Limb (tissue), 2 donors: ENCODE measurements at regions not wholly inside any gene's neighbourhood (a gene's known extent, or its start where the extent isn't known, plus 50 kb on each side); places are given as distances from the start of the nearest gene placed in this dataset.
"Not testable (repeated sequence)": the region's sequence is repeated elsewhere in the genome, so short reads cannot be mapped to it uniquely, and the experiment has no call there.

Experiments used
- DNase-seq, 2 donors: peaks; one replicate each; pipeline ENCODE4 v3.0.0-alpha.2; 2016; ENCODE audit errors: extremely low spot score in 2 of 2

DNA sequence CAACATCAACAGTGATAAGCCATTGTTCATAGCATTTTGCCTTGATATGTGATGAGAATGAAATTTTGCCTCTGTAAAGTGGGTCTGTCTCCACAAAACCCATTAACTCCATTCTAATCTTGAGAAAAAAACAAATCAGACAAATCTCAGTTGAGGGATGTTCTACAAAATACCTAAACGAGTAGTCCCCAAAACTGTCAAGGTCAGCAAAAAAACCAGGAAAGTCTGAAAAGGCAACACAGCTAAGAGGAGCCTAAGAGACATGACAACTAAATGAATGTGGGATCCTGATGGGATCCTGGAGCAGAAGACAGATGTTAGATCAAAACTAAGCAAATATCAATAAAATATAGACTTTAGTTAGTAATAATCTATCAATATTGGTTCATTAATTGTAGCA, 431.6 kb upstream of the SPTLC3 start:
- no peak for DNase-seq

DNA sequence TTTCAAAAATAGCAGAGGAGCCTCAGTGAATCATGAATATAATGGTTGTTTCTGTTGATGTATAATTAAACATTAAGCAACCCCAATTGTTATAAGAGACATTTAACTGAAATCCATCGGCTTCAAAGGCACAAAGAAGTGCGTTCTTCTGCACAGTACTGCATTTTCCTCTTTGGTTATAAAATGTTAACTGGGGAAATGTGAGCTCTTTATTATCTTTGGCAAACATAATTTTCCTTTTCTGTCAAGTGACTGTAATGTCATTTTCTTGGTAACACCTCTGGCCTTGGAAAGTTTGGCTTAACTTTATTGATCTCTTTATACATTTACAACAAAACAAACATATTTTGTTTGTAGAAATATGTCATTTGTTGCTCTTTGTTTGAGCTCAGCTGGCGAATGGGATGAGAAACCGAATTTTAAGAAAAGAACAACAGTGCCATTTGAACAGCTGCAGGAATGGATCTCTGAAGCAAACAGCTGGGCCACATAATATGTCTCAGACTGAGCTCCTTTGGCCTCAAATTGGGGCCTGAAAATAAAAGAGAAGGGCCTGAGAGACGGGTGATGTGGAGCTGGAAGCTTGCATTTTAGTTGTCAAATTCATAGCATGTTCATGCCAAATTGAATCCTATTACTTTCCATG, 427.0 kb upstream of the SPTLC3 start:
- peak in 1 of 2 donors; percentile 65 for DNase-seq

DNA sequence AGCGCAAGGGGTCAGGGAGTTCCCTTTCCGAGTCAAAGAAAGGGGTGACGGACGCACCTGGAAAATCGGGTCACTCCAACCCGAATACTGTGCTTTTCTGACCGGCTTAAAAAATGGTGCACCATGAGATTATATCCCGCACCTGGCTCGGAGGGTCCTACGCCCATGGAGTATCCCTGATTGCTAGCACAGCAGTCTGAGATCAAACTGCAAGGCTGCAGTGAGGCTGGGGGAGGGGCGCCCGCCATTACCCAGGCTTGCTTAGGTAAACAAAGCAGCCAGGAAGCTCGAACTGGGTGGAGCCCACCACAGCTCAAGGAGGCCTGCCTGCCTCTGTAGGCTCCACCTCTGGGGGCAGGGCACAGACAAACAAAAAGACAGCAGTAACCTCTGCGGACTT, 426.1 kb upstream of the SPTLC3 start:
- DNase-seq: not testable (repeated sequence)

DNA sequence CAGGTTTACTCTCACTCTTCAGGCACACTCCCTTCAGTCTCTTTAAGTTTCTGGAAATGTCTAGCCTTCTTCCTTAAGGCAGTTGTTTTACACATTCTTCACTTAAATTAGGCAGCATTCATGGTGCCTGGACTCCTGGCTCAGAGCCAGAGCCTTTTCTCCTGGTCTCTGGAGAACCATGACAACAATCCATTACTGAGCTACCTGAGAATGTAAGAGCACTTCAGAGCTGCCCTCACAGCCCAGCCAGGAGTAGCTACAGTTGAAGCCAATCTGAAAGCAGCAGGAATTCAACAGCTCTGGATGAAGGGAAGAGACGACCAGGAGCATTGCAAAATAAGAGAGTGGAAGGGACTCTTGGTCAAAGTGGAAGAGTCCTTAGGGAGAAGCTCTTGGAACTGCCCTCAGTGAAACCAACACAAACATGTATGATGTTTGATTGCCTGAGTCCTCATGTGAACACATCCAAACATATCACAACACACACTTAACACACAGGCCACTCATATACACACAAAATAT, 416.8 kb upstream of the SPTLC3 start:
- no peak for DNase-seq

DNA sequence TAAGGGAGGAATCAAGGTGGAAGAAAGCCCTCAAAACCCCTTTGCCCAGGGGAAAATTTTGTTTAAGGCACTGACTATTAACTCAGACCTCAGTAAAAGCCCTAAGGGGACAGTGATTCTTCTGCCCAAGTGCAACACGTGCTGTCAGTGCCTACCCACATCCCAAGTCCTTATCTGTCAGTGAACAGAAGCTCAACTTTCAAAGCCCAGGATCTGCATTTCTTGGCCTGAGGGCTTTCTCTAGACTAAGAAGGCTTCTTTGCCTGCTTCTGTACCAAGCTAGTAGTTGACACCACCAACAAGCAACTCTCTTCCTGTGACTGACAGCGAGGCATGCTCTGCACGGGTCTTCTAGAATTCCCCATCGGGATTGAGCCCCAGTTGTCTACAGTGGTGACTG, 416.0 kb upstream of the SPTLC3 start:
- no peak for DNase-seq

DNA sequence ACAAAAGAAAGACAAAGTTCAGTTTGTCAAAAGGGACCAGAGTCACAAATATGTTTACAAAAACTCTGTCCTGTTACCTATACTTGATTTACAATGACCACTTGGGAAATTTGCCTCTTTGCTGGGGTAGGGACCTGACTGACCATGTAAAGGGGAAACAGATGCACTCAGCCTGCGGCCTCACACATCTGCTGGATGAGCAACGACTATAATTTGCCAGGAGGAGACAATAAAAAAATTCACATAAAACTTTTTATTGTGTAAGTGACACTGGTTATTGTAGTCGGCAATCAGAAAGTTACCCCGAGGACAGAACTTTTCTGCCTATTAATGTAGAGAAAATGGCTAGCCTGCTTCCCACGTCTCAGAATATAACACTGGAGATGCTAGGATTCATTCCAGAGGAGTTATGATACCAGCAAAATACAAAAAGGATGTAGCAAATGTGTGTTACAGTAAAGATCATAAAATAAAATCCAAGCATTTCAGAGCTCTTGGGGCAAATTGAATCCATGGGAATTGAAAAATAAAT, 415.4 kb upstream of the SPTLC3 start:
- DNase-seq: no peak

DNA sequence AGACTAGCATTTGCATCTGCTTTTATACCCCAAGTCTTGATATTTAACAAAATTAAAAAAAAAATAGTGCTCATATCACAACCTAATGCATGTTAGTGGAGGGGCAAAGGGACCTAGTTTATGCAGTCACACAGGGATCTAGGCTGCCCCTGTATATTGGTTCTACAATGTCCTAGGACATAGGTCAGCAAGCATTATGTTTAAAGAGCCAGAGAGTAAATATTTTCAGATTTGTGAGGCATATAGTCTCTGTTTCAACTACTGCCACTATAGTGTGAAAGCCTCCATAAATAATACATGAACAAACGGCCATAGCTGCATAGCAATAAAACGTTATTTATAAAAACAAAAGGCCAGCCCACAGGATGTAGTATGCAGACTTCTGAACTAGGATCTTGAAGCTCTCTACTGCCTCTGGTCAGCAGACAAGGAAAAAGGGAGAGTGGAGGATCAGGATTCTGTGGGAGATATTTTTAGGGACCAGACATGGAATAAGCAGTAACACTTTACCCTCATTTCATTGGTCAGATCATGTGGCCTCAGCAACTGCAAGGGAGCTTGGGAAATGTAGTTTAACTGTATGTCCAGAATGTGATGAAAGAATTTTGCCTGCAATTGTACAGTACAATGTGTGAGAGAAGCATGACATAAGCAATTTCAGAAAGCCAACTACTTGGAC, 414.2 kb upstream of the SPTLC3 start:
- peak in 1 of 2 donors; percentile 67 for DNase-seq

DNA sequence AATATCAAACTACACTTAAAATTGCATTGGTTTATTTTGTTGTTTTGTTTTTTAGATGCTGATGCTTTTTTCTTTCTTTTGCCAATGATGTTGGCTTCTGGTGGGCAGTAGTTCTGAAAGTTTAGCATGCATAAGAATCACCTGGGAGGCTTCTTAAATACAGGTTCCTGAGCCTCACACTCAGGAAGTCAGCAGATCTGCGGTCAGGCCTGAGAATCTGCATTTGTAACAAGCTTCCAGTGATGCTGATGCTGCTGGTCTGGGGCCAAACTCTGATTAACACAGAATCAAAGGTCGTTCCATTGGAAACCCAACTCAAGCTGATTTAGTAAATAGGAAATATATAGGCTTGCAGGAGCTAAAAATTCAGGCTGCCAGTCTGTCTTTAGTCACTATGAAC, 412.9 kb upstream of the SPTLC3 start:
- no peak for DNase-seq

DNA sequence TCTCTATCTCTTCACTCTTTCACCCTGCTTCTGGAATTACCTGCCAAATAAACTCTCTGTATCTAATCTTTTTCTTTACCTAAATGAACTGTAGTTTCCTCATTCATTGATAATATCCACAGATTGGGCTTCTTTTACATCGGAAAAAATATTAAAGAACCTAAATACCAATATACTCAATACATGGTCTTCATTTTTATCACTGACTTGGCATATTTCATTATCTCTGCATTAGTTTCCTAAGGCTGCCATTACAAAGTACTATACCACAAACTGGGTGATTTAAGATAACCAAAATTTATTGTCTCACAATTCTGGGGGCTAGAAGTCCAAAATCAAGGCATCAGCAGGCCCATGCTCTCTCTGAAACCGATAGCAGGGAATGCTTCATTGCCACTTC, 411.9 kb upstream of the SPTLC3 start:
- DNase-seq: no peak

DNA sequence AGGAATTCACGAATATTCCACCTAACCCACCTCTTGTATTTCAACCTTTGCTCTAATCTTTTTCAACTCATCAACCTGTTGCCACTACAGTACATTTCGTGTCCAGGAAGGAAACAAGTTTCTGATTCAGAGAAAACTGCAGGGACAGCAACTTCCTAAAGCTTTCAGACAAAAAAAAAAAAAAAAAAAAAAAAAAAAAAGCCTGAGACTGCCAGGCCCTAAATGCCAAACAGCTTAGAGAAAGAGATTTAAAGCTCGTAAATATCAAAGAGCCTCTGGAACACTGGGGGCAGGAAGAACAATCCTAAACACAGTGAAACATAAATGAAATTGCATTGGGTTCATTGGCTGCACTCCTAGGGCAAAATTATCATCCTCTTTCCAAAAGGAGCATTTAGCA, 411.2 kb upstream of the SPTLC3 start:
- no peak for DNase-seq

DNA sequence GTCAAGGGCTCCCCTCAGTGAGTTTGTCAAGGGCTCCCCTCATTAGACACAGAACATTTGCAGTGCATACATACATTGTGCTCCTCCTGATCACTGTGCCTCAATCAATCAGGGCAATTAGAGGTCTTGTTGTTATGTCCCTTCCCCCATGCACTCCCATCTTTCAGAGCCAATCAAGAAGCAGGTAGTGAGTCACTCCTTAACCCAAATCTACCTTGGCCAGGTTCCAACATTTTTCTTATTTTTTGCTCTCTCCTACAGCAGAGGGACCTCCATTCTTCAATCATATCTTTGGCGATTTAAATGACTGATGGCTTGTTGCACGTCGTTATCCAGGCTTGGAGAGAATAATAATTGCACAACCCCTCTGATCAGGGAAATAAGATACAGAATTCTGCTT, 409.9 kb upstream of the SPTLC3 start:
- no peak for DNase-seq

DNA sequence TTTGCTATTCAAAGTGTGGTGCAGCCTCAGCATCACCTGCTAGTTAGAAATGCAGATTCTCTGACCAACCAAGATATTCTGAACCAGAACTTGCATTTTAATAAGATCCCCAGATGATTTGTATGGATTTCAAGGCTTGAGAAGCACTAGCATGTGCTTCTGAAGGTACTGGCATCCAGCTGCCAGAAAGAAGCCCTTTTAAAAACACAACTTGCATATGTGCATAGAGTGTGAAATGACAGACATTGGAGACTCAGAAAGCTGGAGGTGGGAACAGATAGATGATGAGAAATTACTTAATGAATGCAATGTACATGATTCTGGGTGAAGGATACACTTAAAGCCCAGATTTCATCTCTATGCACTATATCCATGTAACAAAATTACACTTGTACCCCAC, 409.3 kb upstream of the SPTLC3 start:
- no peak for DNase-seq

DNA sequence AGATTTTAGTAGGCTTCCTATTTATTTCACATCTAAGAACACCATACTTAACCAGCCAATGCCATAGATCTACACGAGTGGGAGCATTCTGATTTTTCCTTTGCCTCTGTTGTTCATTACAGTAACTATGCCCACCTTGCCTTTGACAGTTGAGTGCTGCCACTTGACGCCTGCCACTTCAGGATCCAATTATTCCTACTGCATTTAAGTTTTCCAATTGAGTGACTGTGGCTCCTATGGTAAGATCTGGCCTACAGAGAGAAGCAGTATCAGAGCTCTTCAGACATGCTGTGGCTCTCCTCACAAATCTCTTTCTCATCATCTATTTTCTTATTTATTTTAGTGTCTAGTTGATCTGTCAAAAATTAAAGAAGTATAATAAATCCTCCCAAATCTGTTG, 403.0 kb upstream of the SPTLC3 start:
- DNase-seq: no peak

DNA sequence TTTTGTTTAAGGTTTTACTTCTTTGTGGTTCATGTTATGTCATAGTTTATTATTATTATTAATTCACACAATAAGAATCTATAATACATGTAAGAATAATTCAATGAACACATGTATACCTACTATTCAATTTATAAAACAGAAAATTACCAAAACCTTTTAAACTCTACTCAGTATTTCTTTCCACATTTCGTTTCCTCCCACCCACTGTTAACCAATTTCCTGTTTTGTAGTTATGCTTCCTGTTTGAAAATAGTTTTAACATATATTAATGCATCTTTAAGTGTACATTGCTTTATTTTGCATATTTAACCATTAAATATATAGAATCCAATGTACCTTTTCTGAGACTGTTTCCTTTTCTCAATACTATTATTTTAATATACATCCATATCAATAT, 397.9 kb upstream of the SPTLC3 start:
- DNase-seq: no peak

DNA sequence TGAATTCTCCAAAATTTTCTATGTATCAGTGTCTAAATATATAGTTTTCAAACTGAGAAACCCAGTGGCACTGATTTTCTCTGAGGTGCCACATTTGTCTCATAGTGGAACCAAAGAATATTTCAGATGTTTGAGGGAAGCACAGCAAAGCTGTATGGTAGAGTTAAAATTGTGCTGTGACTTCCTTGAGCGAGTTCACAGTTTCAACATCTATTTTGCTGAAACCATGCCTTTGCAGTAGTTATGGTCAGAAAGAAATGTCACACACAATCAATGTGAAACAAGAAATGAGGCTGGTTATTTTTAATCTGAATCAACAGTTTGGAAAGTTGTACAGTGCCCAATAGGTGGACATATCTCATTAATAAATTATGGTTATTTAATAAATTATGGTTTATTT, 394.0 kb upstream of the SPTLC3 start:
- DNase-seq: no peak

DNA sequence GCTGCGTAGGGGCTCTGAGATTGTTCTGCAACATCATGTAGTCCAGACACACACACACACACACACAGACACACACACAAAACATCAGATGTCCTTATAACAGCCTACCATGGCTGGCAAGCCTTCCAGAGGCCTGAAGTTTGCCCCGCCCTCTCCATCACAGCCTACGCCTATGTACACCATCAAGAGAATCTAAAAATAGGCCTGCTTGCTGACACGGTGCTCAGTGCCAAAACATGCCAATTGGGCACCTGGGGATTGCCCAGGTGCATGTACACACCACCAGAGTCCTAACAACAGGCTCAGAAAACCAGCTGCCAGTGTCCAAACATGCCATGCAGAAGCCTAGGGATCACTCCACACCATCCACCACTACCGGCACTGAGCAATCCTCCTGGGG, 391.7 kb upstream of the SPTLC3 start:
- DNase-seq: no peak

DNA sequence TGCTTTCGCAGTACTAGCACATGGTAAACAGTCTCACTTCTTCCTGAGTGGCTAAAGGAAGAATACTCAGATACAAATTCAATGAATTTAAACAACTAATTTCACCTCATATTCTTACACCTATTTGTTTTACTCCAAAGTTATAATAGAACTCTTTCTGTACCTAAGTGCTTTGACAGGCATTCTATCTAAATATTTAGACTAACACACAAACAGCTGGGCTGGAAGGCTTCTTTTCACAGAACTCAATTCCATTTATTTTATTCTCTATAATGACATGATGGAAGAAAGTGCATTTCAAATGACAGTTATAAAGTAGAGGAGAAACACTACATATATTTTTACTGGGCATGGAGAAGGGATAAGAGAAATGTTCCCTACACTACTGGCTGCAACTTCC, 384.9 kb upstream of the SPTLC3 start:
- no peak for DNase-seq

DNA sequence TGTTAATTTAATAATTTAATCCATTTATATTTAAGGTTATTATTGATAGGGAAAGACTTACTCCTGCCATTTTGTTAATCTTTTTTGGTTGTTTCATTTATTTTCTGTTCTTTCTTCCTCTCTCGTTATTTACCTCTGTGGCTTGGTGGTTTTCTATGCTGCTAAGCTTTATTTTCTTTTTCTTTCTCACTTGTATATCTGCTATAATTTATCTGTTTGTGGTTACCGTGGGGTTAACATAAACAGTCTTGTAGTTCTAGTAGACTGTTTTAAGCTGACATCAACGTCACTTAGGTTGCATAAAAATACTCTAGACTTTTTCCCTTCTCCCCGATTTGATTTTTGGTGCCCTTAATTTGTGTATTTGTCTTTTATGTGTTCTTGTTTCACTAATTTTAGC, 381.3 kb upstream of the SPTLC3 start:
- DNase-seq: no peak

DNA sequence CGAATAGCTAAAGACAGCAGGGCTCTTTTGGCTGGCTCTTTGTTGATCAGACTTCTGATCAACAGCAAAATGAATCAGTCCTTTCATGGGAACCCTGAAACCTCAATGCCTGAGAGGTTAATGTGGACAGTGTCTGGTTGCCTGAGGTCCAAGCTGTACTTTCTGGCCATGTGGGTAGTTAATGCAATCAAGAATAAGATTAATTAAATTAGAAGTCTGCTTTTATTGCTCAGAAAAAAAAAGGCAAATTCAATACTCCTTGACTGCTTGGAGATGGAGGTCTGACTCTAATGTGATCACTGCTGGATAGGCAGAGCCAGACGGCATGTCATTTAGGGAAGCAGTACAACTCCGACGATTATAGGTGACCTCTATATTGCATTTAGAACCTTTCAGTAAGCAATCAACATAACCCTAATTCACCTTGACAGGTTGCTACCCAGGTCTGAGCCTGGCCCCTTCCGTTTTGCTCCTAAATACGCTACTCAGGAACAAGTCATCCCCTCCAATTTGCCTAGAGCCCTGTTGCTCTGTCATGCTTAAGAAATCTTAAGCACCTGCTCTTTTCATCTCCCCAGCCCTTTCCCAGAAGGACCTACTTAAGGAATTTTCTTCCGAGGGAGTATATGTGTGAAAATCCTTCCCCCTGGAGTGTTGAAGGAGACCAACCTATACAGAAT, 370.0 kb upstream of the SPTLC3 start:
- no peak for DNase-seq

DNA sequence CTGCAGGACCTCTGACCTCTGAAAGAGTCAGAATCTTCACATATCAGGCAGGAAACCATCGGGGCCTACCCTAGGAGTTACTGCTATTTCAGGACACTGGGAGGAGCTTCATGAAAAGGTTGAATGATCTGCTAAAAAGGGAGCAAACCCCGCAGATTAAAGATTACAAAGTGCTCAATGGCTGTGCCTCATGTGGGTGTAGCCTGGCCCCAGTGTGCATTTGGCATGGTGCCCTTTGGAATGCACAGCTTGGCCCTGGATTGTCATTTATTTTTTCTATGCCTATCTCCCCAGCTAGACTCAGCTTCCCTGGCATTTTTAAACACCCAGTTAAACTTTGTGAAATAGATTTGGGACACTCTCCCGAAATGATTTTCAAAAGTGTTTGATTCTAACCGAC, 368.5 kb upstream of the SPTLC3 start:
- no peak for DNase-seq

DNA sequence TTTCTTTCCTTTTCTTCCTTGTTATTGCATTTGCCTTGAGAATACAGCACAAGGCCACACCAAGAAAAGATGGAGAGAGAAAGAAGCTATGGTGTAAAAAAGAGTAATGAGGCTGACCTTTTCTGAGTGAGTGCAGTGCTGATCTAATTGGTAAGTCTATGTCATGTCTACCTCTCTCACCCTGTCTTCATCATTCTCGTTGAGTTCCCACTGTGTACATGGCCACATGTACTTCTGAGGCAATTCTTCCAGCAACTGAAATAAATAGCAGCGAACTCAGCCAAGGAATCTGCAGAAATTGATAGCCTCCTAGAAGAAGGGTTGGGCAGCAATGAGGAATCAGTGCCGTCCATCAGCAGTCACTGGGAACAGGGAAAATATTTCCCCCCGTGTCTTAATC, 367.2 kb upstream of the SPTLC3 start:
- no peak for DNase-seq

DNA sequence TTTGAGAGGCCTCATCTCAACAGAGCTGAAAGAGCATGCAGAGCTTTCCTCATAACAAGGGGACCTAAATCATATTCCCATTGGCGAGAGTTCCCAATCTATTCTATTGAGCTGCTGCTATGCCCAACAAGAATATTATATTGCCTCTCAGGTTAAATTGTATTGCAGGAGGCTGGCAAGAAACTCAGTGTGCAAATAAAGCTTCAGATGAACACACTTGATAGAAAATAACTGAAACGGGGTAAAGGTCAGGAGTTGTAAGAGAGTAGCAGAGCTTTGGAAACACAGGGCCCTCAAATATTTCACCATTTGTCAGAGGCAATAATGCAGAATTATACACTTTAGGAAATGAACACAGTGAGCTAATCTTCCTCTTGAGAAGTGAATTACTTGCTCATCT, 364.3 kb upstream of the SPTLC3 start:
- DNase-seq: no peak

DNA sequence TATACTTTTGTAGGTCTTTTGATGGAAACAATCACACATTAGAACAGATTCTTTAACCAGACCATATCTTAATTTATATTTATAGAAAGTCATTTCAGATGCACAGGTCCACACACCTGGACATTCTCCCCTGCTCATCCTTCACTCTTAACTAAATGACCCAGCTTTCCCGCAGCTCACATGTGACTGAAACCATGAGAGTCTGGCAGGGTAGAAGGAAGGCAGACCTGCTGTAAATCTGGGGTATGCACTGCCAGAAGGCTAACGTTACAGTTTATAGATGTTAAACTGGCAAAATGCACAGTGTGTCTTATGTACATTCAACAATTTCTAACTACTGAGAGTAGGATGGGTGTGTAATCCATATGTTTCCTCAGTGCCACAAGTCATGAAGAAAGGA, 359.5 kb upstream of the SPTLC3 start:
- DNase-seq: no peak
